NT2/D1 (cell line): ENCODE measurements at regions not wholly inside any gene's neighbourhood (a gene's known extent, or its start where the extent isn't known, plus 50 kb on each side); places are given as distances from the start of the nearest gene placed in this dataset.

Experiments used
- YY1 ChIP-seq: IDR thresholded peaks from 2 replicates; pipeline ENCODE4 v1.6.1; 2011; ENCODE audit not compliant: insufficient read length, insufficient read depth
- ZNF274 ChIP-seq: IDR thresholded peaks from 2 replicates; pipeline ENCODE4 v1.6.1; 2011; ENCODE audit warnings: mild to moderate bottlenecking, low read depth, low read length

DNA sequence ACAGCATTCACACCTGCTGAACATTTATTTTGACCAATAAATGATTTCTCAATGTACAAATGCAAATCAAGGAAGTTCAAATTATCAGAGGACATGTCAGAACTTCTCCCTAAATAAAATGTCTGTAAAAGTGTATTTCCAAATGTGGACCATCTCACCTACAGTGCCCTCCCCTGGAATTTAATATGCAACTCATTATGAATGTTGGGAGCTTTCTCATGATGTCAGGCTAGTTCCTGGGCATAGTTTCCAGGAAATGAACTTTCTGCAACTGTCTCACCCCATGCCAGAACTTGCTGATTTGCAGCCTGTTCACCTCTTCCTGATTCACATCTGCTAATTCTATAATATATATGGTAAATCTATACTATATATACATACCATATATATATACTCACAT is 408.5 kb upstream of the USP9Y start:
- TF ChIP-seq YY1, result no peak
- TF ChIP-seq ZNF274, result no peak
